Gastroesophageal sphincter (tissue), 4 donors: ENCODE measurements at regions not wholly inside any gene's neighbourhood (a gene's known extent, or its start where the extent isn't known, plus 50 kb on each side); places are given as distances from the start of the nearest gene placed in this dataset.

Experiments used
- ATAC-seq: fragments of 150-250 bp; one replicate; pipeline ENCODE4 v1.9.1; 2016; ENCODE audit warnings: mild to moderate bottlenecking, moderate library complexity
- H3K27ac ChIP-seq, 4 donors: fragments of 200-600 bp; sonication (generic) in 3 of 4; 1 replicate in 3 of 4; 2 replicates in 1 of 4; pipeline ENCODE4 v1.5.1; 2016 to 2019
- H3K27me3 ChIP-seq: fragments of 200-600 bp; sonication (generic); one replicate; pipeline ENCODE4 v1.5.1; 2019
- H3K36me3 ChIP-seq, 2 donors: fragments of 200-600 bp; sonication (generic); one replicate each; pipeline ENCODE4 v1.5.1; 2019; ENCODE audit warnings: control low read depth in 1 of 2
- H3K4me1 ChIP-seq, 3 donors: fragments of 200-600 bp; sonication (generic); 1 replicate in 2 of 3; 2 replicates in 1 of 3; pipeline ENCODE4 v1.5.1; 2016 to 2019; ENCODE audit warnings: control low read depth in 2 of 3
- H3K4me3 ChIP-seq, 2 donors: fragments of 200-600 bp; sonication (generic); one replicate each; pipeline ENCODE4 v1.5.1; 2019; ENCODE audit warnings: mild to moderate bottlenecking in 1 of 2, moderate library complexity in 1 of 2
- H3K9me3 ChIP-seq, 3 donors: fragments of 200-600 bp; sonication (generic); one replicate each; pipeline ENCODE4 v1.5.1; 2017 to 2019; ENCODE audit warnings: control low read depth in 2 of 3
- EP300 ChIP-seq: sonication (generic); formaldehyde crosslinking; IDR thresholded peaks from one replicate; pipeline ENCODE4 v1.6.1; 2017; ENCODE audit warnings: antibody characterized with exemption, mild to moderate bottlenecking
- POLR2A ChIP-seq, 2 donors: fragments of 450-650 bp; IDR thresholded peaks; one replicate each; pipeline ENCODE4 v1.6.1; 2017; ENCODE audit warnings: antibody characterized with exemption in 2 of 2, mild to moderate bottlenecking in 2 of 2, moderate library complexity in 1 of 2
- POLR2AphosphoS5 ChIP-seq: sonication (generic); formaldehyde crosslinking; IDR thresholded peaks from one replicate; pipeline ENCODE4 v1.6.1; 2017; ENCODE audit warnings: antibody characterized with exemption
- WGBS, 2 donors: methylation state at CpG; one replicate each; pipeline ENCODE4 v1.1.5; 2018; ENCODE audit warnings: low coverage in 1 of 2; 5-methylcytosine and 5-hydroxymethylcytosine counted together
- TF ChIP-seq, protein P1 (sequence below), 4 experiments: fragments of 200-600 bp in 2 of 4; fragments of 450-650 bp in 2 of 4; sonication (generic) in 1 of 4; IDR thresholded peaks; one replicate each; pipeline ENCODE4 v1.5.1; 2017 to 2019; ENCODE audit warnings: antibody characterized with exemption in 4 of 4, mild to moderate bottlenecking in 2 of 4, moderate library complexity in 2 of 4

DNA sequence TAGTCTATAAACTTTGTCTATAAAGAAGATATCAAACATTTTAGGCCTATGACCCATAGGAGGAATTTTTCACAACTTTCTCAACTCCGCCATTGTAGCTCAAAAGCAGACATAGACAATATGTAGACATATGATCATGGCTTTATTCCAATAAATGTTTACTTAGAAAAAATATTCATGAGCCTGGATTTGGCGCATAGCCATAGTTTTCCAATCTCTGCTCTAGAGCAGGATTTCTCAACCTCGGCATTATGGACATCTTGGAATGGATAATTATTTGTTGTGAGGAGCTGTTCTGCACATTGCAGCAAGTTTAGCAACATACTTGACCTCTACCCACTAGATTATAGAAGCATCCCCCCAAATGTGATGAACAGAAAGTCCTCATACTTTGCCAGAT, 532.6 kb downstream of the ANKRD7 start:
- no peak for ATAC-seq
- no peak overlapping the region for H3K4me3 ChIP-seq
- H3K4me1 ChIP-seq, result no peaks in the 10 kb centered on the region
- 88 to 92% methylated on average over 3 of the region's 3 CpGs for WGBS, 2 donors
- H3K27ac ChIP-seq, result no peak overlapping the region
- no peaks in the 10 kb centered on the region for H3K36me3 ChIP-seq
- TF ChIP-seq POLR2A (IDR thresholded peaks at IDR 0.05) (no peak), POLR2AphosphoS5 (no peak), EP300 (no peak)
- TF ChIP-seq, protein P1, sequence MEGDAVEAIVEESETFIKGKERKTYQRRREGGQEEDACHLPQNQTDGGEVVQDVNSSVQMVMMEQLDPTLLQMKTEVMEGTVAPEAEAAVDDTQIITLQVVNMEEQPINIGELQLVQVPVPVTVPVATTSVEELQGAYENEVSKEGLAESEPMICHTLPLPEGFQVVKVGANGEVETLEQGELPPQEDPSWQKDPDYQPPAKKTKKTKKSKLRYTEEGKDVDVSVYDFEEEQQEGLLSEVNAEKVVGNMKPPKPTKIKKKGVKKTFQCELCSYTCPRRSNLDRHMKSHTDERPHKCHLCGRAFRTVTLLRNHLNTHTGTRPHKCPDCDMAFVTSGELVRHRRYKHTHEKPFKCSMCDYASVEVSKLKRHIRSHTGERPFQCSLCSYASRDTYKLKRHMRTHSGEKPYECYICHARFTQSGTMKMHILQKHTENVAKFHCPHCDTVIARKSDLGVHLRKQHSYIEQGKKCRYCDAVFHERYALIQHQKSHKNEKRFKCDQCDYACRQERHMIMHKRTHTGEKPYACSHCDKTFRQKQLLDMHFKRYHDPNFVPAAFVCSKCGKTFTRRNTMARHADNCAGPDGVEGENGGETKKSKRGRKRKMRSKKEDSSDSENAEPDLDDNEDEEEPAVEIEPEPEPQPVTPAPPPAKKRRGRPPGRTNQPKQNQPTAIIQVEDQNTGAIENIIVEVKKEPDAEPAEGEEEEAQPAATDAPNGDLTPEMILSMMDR (IDR thresholded peaks at IDR 0.05), result no peak
- no peaks in the 10 kb centered on the region for H3K27me3 ChIP-seq
- no peaks in the 10 kb centered on the region for H3K9me3 ChIP-seq

DNA sequence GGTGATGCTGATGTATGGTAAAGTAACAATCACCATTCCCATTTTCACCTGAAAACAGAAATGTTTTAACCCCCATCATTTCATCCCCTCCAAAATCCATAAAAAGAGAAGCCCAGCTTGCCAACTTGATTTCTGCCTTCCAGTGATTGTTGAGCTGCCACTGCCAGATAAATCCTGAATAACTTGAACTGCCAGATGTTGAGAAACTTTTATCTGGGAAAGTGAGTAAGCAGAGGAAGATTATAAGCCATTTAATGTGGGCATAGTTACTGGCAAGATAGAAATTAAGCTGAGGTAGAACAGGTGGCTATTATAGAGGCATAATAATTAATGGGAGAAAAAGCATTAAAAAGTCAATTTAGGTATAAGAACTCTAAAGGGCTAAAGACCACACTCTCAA, 534.1 kb downstream of the ANKRD7 start:
- ATAC-seq, result no peak
- TF ChIP-seq EP300 (no peak), POLR2AphosphoS5 (no peak), POLR2A (IDR thresholded peaks at IDR 0.05) (no peak)
- TF ChIP-seq, protein P1 (IDR thresholded peaks at IDR 0.05), result no peak
- H3K27me3 ChIP-seq, result no peaks in the 10 kb centered on the region
- H3K9me3 ChIP-seq, result no peaks in the 10 kb centered on the region
- H3K27ac ChIP-seq, result no peak overlapping the region
- no peak overlapping the region for H3K4me3 ChIP-seq
- H3K36me3 ChIP-seq, result no peaks in the 10 kb centered on the region
- H3K4me1 ChIP-seq, result no peaks in the 10 kb centered on the region

DNA sequence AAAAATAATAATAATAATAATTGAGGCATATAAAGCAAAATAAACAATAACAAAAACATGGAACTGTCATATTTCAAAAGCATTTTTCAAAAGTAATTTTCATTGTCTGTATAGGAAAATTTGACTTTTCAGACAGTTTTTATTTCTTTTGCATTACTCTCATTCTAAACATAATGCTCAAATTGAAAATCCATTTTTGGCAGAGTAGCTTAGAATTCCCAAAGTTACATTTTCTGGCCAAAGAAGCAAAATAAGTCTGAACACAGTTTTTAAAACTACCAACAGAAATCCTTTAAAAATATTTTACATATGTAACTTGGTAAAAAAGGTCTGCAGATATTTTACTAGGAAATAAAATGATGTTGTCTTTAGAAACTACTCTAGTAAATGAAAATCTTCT, 535.4 kb downstream of the ANKRD7 start:
- Histone ChIP-seq H3K9me3 (no peaks in the 10 kb centered on the region), H3K4me3 (no peak overlapping the region), H3K4me1 (no peaks in the 10 kb centered on the region), H3K36me3 (no peaks in the 10 kb centered on the region), H3K27me3 (no peaks in the 10 kb centered on the region), H3K27ac (no peak overlapping the region)
- no peak for ATAC-seq
- TF ChIP-seq, protein P1 (IDR thresholded peaks at IDR 0.05), result no peak
- no peak for TF ChIP-seq POLR2AphosphoS5
- no peak for TF ChIP-seq EP300
- TF ChIP-seq POLR2A (IDR thresholded peaks at IDR 0.05), result no peak

GRCh38 chr7:118762451-118762850, 537.9 kb downstream of the ANKRD7 start:
- no peaks in the 10 kb centered on the region for H3K4me1 ChIP-seq
- no peaks in the 10 kb centered on the region for H3K9me3 ChIP-seq
- TF ChIP-seq, protein P1 (IDR thresholded peaks at IDR 0.05), result no peak
- TF ChIP-seq EP300 (no peak), POLR2AphosphoS5 (no peak), POLR2A (IDR thresholded peaks at IDR 0.05) (no peak)
- 37 to 47% methylated on average over 1 to 2 of the region's 2 CpGs for WGBS, 2 donors
- H3K27me3 ChIP-seq, result no peaks in the 10 kb centered on the region
- ATAC-seq, result no peak
- no peak overlapping the region for H3K4me3 ChIP-seq
- H3K36me3 ChIP-seq, result no peaks in the 10 kb centered on the region
- H3K27ac ChIP-seq, result no peak overlapping the region

DNA sequence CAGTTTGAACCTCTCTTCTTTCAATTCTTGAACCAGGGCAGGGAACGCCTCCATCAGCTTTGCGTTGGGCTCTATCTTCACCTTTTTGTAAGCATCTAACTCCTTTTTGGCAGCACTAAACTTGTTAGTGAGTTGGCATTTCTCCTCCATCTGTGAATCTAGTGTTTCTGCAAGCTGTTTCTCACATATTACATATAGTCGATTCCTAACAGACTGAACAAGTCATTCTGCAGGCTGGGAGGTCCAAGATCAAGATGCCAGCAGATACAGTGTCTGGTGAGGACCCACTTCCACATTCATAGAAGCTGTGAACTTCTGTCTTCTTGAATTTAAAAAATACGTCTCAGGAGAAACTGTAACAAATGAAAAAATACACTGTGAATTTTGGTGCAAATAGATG, 539.7 kb downstream of the ANKRD7 start:
- H3K27me3 ChIP-seq, result no peaks in the 10 kb centered on the region
- no peak overlapping the region for H3K4me3 ChIP-seq
- no peak overlapping the region for H3K27ac ChIP-seq
- no peaks in the 10 kb centered on the region for H3K36me3 ChIP-seq
- TF ChIP-seq EP300, result no peak
- TF ChIP-seq, protein P1 (IDR thresholded peaks at IDR 0.05), result no peak
- TF ChIP-seq POLR2AphosphoS5, result no peak
- TF ChIP-seq POLR2A (IDR thresholded peaks at IDR 0.05), result no peak
- WGBS, 2 donors, result 84 to 86% methylated on average over 2 to 4 of the region's 4 CpGs
- H3K4me1 ChIP-seq, result no peaks in the 10 kb centered on the region
- ATAC-seq, result no peak
- no peaks in the 10 kb centered on the region for H3K9me3 ChIP-seq
